OCI-LY7 (cell line): ENCODE measurements at regions not wholly inside any gene's neighbourhood (a gene's known extent, or its start where the extent isn't known, plus 50 kb on each side); places are given as distances from the start of the nearest gene placed in this dataset.

ENCODE experiments used
- BruUV-seq: library from RNA; stranded (reverse); fragments of 400-500 nt; replicated peaks from 2 replicates; lab custom pipeline; 2021; lab: Mats Ljungman, UMichigan
- CTCF ChIA-PET: fragments of 300-600 bp; sonication (Branson Sonifier 250); formaldehyde crosslinking; loops from one replicate; lab custom pipeline; 2022; ENCODE audit warnings: antibody characterized with exemption; ENCODE audit not compliant: unreplicated experiment; lab: Charles Lee
- POLR2A ChIA-PET: fragments of 300-600 bp; sonication (Branson Sonifier 250); formaldehyde crosslinking; loops from one replicate; lab custom pipeline; 2022; ENCODE audit warnings: antibody characterized with exemption; lab: Charles Lee
- DNase-seq: peaks from one replicate; pipeline ENCODE4 v3.0.0-alpha.2; 2015; ENCODE audit warnings: low spot score
- H2AFZ ChIP-seq: fragments of 200-600 bp; sonication (generic), shearing (Covaris generic); 2 replicates; pipeline ENCODE4 v1.6.1; 2014; ENCODE audit warnings: mild to moderate bottlenecking, antibody characterized with exemption, low read length, moderate library complexity
- H3K27ac ChIP-seq: fragments of 200-600 bp; sonication (generic); 2 replicates; pipeline ENCODE4 v1.5.1; 2014; ENCODE audit warnings: mixed run types, low read depth, mild to moderate bottlenecking, moderate library complexity, low read length, inconsistent platforms; ENCODE audit not compliant: poor library complexity, severe bottlenecking
- H3K36me3 ChIP-seq: fragments of 200-600 bp; sonication (generic); 2 replicates; pipeline ENCODE4 v1.6.1; 2014; ENCODE audit warnings: mild to moderate bottlenecking, antibody characterized with exemption, low read length, moderate library complexity, mixed read lengths; ENCODE audit not compliant: insufficient read depth
- H3K4me1 ChIP-seq: fragments of 200-600 bp; sonication (generic); 2 replicates; pipeline ENCODE4 v1.5.1; 2014; ENCODE audit warnings: mild to moderate bottlenecking, low read length; ENCODE audit not compliant: insufficient read depth, poor library complexity, severe bottlenecking
- H3K4me2 ChIP-seq: fragments of 200-600 bp; sonication (generic); 2 replicates; pipeline ENCODE4 v1.6.1; 2014; ENCODE audit warnings: mild to moderate bottlenecking, low read length
- H3K4me3 ChIP-seq: fragments of 200-600 bp; sonication (generic); 2 replicates; pipeline ENCODE4 v1.5.1; 2014; ENCODE audit warnings: mild to moderate bottlenecking, low read depth, low read length; ENCODE audit not compliant: poor library complexity, severe bottlenecking
- H3K79me2 ChIP-seq: fragments of 200-600 bp; sonication (generic); 2 replicates; pipeline ENCODE4 v1.6.1; 2016; ENCODE audit warnings: low read depth, mild to moderate bottlenecking, low read length, moderate library complexity, mixed read lengths; ENCODE audit not compliant: insufficient read depth
- H3K9me2 ChIP-seq: fragments of 200-600 bp; sonication (generic); 2 replicates; pipeline ENCODE4 v1.6.1; 2016; ENCODE audit warnings: mild to moderate bottlenecking, low read length, mixed read lengths; ENCODE audit not compliant: insufficient read depth
- H3K9me3 ChIP-seq: fragments of 200-600 bp; sonication (generic); 2 replicates; pipeline ENCODE4 v1.6.1; 2014; ENCODE audit warnings: mild to moderate bottlenecking, mixed run types, low read length, mixed read lengths
- H4K20me1 ChIP-seq: fragments of 200-600 bp; sonication (generic); 2 replicates; pipeline ENCODE4 v1.6.1; 2014; ENCODE audit warnings: mild to moderate bottlenecking, antibody characterized with exemption, low read length, moderate library complexity, mixed read lengths; ENCODE audit not compliant: insufficient read depth
- CTCF ChIP-seq: fragments of 200-600 bp; sonication (generic); conservative IDR thresholded peaks from 2 replicates; pipeline ENCODE4 v1.5.1; 2014; ENCODE audit warnings: mild to moderate bottlenecking, antibody characterized with exemption, low read length, moderate library complexity, mixed read lengths
- EZH2phosphoT487 ChIP-seq: fragments of 200-600 bp; sonication (generic); IDR thresholded peaks from 2 replicates; pipeline ENCODE4 v1.6.1; 2018; ENCODE audit warnings: low read depth, borderline replicate concordance, mild to moderate bottlenecking, mixed run types, antibody characterized with exemption, low read length, moderate library complexity, mixed read lengths
- intact Hi-C: fragments of 100-400 bp; cut with micrococcal nuclease; formaldehyde crosslinking; loops from one replicate; pipeline ENCODE4 v1.10.0; 2022; ENCODE audit not compliant: unreplicated experiment

- Histone ChIP-seq H3K79me2 (no peaks in the 10 kb centered on the region), H3K4me2 (no peak overlapping the region), H3K27ac (no peak overlapping the region), H2AFZ (no peak overlapping the region), H3K4me3 (no peak overlapping the region), H3K9me2 (no peaks in the 10 kb centered on the region), H3K36me3 (no peaks in the 10 kb centered on the region), H3K9me3 (no peaks in the 10 kb centered on the region), H4K20me1 (no peaks in the 10 kb centered on the region), H3K4me1 (no peaks in the 10 kb centered on the region)
- intact Hi-C loops: no loop called here
- no TSS peak for BruUV-seq
- no peak for DNase-seq
- ChIA-PET CTCF (no interaction called here), POLR2A (interaction anchor here (0.7 kb wide), 1 partner anchor 31 kb away, joined by 3 read pairs; no protein-coding TSS in a partner anchor)
- TF ChIP-seq EZH2phosphoT487 (no peak), CTCF (no peak)
Measured at GRCh38 chr13:39132286-39133230, 94.3 kb downstream of the NHLRC3 start.

- no TSS peak for BruUV-seq
- Histone ChIP-seq H3K4me3 (no peak overlapping the region), H3K9me3 (no peaks in the 10 kb centered on the region), H4K20me1 (no peaks in the 10 kb centered on the region), H2AFZ (no peak overlapping the region), H3K36me3 (no peaks in the 10 kb centered on the region), H3K4me2 (no peak overlapping the region), H3K27ac (no peak overlapping the region), H3K9me2 (no peaks in the 10 kb centered on the region), H3K4me1 (no peaks in the 10 kb centered on the region), H3K79me2 (no peaks in the 10 kb centered on the region)
- CTCF ChIA-PET: no interaction called here
- POLR2A ChIA-PET: no interaction called here
- TF ChIP-seq CTCF (no peak), EZH2phosphoT487 (no peak)
- no peak for DNase-seq
- intact Hi-C loops: no loop called here
Measured at GRCh38 chr13:39133781-39134180, 95.5 kb downstream of the NHLRC3 start.

- H3K36me3 ChIP-seq: no peaks in the 10 kb centered on the region
- TF ChIP-seq EZH2phosphoT487 (no peak), CTCF (no peak)
- H3K27ac ChIP-seq: no peak overlapping the region
- CTCF ChIA-PET: no interaction called here
- POLR2A ChIA-PET: no interaction called here
- H3K79me2 ChIP-seq: no peaks in the 10 kb centered on the region
- no peaks in the 10 kb centered on the region for H3K4me1 ChIP-seq
- H3K9me3 ChIP-seq: no peaks in the 10 kb centered on the region
- intact Hi-C loops: no loop called here
- H3K9me2 ChIP-seq: no peaks in the 10 kb centered on the region
- H3K4me3 ChIP-seq: no peak overlapping the region
- no peaks in the 10 kb centered on the region for H4K20me1 ChIP-seq
- no peak for DNase-seq
- no peak overlapping the region for H3K4me2 ChIP-seq
- no TSS peak for BruUV-seq
- H2AFZ ChIP-seq: no peak overlapping the region
Measured at GRCh38 chr13:39134574-39134973, 96.3 kb downstream of the NHLRC3 start.
